ENCODE measurements at regions not wholly inside any gene's neighbourhood (a gene's known extent, or its start where the extent isn't known, plus 50 kb on each side); places are given as distances from the start of the nearest gene placed in this dataset.

DNA sequence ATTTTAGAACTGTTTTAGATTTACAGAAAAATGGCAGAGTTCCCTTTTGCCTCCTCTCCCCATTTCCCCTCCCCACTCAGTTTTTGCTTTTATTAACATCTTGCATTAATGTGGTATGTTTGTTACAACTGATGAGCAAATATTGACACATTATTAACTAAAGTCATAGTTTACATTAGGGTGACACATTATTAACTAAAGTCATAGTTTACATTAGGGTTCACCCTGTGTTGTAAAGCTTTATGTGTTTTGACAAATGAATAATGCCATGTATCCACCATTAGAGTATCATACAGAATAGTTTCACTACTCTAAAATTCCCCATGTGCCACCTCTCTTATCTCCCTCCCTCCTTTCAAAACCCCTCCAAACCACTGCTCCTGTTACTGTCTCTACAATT is 262.5 kb downstream of the NPR3 start:
- DNase-seq: no peak
- intact Hi-C loops (cut with DNase I): no loop called here

DNA sequence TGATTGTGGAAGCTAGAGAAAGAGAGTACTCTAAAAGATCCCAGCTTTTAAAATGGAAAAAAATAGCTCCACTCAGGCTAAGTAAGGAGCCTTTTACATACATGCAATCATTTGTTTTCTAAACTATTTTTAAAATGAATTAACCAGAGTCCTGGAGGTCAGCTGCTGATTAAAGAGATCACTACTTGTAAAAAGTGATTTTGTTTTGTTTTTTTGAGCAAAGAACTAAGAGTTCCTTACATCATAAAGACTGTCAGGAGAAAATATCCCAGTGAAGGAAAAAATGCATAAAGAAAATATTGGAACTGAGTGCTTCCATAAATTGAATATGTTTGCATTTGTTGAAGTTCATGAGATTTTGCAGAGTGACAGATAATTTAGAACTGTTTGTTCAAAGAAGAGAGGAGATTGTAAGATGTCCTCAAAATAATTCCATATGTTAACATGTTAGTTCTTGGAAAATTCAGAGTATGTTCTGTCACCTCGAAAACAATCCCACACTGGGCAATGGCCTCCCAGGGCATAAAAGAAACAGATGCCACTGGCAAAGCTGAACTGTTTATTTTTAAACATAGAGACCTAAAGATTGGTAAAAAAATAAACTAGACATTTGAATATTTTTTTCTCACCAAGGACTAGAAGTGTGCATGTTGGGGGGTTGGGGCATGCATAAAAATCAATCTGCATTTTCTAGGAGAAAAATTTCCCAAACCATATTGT is 264.7 kb downstream of the NPR3 start:
- intact Hi-C loops (cut with DNase I): no loop called here
- DNase-seq: no peak

DNA sequence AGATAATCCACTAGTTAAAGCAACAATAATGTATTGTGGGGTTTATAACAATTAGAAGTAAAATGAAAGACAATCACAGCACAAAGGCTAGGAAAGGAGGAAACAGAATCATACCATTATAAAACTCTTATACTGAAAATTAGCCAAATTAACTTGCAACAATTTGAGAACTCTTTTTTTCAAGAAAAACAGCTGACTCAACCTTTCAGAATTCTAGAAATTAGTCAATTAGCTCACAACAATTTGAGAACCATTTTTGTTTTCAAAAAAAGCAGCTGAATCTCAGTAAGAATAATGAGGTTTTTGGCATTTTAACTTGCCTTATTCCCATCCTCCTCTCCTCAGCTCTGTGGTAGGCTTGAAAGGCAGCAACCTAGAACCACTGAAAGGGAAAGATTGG is 269.9 kb downstream of the NPR3 start:
- DNase-seq: no peak
- intact Hi-C loops (cut with DNase I): no loop called here

DNA sequence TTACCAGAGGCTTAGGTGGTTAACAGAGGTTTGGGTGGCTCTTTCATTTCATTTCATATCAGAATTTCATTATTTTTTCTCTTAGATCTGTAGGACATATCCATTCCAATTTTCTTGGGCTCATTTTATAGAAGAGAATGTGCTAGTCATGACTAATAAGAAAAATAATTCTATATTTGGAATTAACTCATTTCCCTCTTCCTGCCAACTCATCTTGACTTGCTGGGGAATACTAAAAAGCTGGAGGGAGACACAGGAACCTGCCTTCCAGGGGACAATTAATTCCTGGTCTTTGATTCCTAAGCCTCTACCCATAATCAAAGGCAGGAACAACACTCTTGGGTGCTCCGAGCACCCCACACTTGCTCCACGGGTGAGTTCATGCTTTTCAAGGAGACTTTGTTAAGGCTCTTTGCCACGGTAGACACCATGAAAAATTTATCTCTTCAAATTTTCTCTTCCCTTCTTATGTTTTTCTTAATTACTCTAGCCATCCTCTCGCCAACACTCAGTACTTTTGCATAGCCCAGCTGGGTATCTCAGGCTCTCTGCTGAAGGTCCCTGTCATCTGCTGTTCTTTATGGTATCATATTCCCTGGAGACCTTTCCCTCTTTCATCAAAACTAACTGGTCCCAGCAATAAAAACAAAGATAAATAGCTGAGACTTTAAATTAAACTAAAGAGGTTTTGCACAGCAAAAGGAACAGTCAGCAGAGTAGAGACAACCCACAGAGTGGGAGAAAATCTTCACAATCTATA is 273.9 kb downstream of the NPR3 start:
- intact Hi-C loops (cut with DNase I): no loop called here
- no peak for DNase-seq

DNA sequence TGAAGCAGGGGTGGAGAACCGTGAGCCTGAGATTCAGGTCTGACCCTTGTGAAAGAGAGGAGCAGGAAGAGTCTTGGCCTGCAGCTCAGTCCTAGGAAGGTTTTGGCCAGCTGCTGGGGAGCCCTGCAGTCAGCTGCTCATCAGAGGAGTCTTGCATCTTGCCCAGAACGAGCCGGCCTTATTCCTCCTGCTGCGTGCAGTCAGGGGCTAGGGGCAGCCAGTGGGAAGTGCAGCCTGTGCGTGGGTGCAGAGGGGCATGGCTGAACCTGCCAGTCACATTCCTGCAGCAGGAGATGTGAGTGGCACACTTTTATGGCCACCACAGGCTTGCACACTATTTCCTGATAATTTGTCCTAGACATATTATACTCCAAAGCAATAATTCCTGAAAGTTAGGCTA is 278.7 kb downstream of the NPR3 start:
- no peak for DNase-seq
- intact Hi-C loops (cut with DNase I): no loop called here

DNA sequence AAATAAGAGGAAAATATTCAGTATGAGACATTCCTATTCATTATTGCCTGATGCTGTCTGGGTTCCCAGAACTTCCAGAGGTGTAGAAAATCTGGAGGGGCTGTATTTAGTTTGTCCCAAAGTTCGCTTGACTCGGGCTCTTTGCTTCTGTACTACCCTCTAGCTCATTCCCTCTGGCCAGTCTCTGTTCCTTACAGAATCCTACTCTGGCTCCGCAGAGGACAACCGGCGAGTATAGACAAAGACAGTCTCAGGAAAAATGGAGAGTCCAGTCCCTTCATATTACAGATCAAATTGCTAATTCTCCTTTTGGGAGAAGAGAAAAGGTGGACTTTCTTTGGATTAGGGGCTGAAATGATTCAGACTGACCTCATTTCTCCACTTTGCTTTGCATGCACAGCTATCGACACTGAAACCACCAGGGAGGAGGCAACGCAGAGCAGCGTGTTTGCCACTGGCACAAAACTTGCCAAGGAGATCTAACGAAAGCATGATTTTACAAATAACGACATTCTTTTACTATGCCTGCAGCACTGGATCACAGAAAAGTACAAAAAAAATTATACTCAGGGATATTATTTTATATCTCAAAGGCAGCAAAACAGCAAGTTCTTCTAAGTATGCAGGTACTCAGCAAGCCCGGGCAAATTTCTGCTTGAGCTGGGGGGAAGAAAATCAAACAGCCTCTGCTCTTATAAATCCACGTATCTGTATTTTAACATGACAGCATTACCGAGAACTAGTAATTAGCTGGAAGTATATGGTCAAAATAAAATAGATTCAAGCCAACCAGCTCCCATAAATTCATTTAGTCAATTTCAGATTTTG is 279.7 kb downstream of the NPR3 start:
- DNase-seq: no peak
- intact Hi-C loops (cut with DNase I): no loop called here

DNA sequence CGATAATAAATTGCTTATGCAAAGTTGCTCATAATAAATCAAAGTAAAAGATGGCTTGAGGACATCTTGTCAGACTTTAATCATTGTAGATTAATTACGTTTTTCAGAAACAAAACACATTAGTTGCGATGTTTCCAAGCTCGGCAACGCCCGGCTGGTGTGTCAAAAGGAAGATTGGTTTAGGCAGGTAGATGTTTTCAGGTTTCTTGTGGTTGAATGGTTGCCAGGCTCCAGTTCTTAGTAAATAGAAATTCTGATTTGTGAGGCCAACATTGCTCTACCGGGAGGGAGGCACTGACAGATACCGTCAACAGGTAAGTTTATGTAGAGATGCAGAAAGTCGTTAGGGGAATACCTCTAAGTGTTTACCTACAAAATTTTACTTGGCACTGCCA is 280.3 kb downstream of the NPR3 start:
- intact Hi-C loops (cut with DNase I): no loop called here
- DNase-seq: no peak

DNA sequence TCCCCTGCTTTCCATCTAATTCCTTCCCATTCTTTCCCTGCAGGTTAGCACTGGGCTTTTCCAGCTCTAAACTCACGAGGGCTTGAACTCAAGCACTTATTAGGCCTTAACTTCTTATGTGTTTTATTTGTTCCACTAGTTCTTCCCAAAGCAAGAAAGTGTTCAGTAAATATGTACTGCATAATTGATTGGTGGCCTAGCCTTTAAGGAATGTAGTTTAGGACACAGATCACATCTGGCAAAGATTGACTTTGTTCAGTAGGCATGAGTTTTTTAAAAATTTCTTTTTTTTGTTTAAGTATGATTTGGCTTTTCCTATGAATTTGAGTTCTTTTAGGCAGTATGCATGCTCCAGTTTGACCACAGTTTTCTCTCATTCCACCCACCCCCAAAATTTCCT is 285.2 kb downstream of the NPR3 start:
- intact Hi-C loops (cut with DNase I): no loop called here
- no peak for DNase-seq

DNA sequence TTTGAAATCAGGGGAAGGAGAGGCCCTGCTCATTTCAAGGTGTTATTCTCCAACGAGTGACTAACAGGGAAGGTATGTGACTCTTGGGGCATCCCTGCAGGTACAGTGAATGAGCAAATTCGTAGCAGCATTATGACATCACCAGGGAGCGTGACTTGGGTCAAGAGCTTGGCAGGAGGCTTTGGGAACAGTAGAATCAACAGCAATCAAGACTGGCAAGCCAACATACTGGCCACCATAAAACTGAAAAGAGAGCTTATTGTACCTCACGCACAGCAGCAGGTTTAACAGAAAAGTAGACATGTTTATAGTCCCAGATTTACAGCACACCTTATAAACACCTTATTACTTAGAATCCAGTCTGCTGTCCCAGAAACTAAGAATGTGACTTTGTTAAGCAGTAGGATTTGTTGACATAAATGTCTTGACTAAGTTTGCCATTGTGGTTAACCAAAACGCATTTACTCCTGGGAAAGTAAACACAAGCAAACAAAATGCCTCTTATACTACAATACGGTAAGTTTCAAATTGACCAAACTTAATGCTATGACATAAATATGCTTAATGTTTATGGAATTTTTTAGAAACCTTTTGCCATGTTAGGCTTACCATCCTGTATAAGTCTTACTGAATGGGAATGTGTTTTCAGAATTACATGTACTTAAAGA is 297.8 kb downstream of the NPR3 start:
- intact Hi-C loops (cut with DNase I): no loop called here
- no peak for DNase-seq

DNA sequence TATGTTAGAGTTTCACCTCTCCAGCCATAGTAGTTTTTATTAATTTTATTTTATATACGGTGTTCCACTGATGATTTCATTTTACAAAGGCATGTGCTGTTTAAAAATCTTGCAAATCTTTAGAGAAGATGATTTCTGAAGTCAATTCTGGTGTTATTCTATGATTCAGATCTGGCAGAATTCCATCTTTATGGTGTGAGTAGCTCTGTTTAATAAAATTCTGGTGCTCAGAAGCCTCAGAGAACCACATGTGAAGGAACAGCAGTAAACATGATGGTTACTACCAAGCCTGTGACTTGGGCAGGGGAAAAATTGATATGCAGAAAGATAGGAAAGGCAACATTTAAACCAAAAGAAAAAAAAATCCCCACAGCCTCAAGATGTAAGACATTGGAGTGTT is 299.7 kb downstream of the NPR3 start:
- no peak for DNase-seq
- intact Hi-C loops (cut with DNase I): no loop called here

DNA sequence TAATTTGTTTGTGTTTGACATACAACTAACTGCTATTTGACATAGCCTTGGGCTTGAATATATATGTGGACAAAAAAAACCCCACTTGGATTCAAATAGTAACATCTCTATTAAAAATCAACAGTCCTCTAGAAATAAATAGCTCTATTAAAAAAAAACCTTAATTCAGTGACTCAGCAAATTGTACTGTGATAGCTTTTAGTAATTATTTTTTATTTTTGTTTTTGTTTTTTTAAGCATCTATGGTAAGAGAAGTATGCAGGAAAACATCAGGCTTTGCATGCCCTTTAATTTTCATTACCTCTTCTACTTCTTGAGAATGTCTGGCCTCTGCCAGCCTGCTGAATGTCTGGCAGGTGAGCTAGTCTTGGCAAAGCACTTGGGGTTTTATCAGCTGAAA is 300.7 kb downstream of the NPR3 start:
- intact Hi-C loops (cut with DNase I): no loop called here

DNA sequence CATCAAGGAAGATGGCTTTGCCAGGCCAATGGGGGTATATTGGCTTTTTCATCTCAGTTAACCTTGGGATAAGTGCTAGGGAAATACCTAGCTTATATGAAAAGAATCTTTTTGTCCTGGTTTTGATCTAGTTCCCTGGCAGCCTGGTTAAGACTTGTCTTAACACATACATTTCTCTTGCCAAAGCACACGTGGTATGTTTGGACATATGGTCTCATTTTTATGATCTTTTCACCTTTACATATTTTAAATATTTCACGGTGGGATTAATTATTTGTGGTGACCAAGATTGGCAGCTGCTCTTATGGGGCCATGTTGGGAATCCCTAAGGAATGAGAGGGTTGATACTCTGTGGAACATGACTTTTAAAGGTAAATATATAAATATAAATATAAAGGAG is 312.5 kb downstream of the NPR3 start:
- no peak for DNase-seq
- intact Hi-C loops (cut with DNase I): no loop called here

More for the DNA sequence above, 300.7 kb downstream of the NPR3 start:
- no peak for DNase-seq

DNA sequence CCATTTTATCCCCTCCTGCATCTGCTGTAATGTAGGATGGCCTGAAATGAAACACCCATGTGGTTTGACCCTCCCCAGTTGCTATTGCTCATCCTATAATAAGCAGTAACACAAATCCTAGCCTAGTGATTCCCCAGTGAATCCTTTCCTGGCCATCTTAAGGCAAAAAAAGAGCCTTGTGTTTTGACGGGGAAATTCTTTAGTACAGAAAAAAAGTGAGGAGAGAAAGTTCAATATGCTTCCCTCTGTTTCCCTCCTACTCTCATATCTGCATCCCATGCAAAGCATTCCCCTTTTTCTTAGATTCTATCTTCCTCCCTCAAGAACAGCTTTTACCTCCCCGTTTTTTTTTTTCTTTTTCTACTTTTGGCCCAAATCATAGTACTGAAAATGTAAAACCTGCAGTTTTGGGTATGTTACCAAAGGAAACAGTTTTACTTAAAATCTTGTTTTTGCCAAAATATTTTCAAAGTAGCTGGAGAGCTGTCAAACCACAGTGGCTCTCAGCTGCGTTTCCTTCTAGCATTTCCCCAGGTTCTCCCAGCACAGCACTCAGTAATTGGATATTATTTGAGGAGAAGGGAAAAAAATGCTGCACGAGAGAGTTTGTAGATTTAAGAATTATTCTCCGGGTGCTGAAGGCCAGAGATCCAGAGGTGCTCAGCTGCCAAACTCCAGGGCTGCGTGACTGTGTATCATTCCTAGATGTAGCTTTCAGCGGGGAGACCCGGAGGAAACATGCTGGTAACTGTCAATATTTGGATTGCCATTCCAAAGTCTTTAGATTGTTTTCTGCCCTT is 321.4 kb downstream of the NPR3 start:
- no peak for DNase-seq
- intact Hi-C loops (cut with DNase I): no loop called here

DNA sequence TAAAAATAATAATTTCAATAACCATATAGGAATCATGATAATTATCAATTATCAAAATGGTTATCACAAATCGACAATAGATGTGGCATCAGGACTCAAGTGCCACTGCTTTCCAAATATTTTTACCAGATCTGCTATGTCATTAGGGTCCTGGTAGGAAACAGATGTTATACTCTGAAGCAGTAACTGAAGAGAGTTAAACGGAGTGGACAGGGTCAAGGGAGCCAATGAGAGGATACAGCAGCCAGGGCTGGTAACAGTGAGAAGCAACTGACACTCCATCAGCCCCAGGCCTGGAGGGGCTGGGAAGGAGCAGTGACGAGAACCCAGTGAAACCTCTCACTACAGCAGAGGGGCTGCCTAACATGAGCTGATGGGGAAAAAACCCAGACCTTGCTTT is 322.4 kb downstream of the NPR3 start:
- intact Hi-C loops (cut with DNase I): no loop called here
- no peak for DNase-seq

DNA sequence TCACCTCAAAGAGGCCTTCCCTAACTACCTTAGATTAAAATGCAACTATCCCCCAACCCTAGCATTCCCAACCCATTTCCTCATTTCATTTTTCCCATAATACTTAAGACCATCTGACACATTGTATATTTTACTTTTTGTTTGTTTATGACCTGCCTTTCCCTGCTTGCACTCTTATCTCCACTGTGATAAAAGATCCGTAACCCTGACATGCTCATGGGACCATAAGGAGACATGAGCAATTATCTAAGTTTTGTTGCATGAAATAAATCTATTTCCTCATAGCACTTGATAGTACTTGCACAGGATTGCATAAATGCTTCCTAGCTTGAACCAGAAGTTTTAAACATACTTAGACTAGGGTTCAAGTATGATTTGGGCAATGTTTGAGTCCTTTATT is 323.7 kb downstream of the NPR3 start:
- DNase-seq: no peak
- intact Hi-C loops (cut with DNase I): no loop called here

DNA sequence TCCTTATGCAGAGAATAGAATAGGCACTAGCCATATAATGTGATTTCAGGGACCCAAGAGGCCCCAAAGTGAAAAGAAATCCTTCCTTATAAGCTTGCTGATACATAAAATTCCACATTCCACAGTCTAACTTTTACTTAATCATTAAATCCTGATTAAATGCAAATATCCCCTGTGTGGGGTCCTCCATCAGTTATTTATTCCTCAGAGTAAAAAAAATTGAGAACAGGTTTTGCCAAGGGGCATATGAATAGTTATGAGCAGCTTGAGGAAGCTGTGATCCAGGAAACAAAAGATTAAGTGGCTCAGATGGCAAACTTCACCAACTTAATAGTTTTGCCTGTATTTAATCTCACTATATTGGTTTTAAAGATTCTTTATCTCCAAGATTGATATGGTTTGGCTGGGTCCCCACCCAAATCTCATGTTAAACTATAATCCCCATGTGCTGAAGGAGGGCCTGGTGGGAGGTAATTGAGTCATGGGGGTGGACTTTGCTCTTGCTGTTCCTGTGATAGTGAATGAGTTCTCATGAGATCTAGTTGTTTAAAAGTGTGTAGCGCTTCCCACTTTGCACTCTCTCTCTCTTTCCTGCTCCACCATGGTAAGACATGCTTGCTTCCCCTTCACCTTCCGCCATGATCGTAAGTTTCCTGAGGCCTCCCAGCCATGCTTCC is 324.9 kb downstream of the NPR3 start:
- intact Hi-C loops (cut with DNase I): no loop called here
- no peak for DNase-seq

DNA sequence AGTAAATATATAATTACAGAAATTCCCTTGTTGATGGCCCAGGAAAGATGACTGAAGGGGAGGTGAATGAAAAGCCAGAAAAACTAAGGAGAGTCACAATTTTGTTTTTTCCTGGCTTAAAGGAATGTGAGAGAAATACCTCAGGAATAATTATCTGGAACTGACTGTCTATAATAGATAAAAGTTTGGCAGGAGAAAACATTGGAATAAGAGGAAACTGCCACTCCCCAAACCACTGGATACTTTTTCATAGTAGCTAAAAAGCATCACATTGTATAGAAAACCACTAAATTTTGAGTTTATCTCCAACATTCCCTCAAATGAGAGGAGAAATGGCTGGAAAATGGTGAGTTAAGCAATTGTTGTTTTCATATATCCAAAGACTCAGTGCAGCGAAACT is 326.0 kb downstream of the NPR3 start:
- DNase-seq: no peak
- intact Hi-C loops (cut with DNase I): no loop called here

DNA sequence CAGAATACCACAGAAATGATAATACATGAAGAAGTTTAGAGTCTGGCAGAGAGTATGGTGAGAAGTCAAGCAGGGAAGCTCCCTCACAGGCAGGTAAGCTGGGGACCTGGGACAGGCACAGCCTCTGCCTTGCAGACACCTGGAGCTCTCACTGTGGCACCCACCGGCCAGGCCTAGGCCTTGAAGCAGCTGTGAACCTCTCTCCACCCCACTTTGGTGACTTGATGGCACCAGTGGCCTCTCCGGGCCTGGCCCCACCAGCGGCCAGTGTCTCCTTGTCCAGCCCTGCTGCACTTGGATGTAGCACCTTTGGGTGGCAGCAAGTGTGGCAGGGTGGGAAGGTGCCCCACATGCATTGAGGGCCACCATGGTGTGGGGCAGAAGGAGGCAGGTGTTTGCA is 330.5 kb downstream of the NPR3 start:
- DNase-seq: peak in 1 of 42 donors; percentile 0
- intact Hi-C loops (cut with DNase I): no loop called here

Data from head of caudate nucleus (tissue), 42 donors.